ENCODE measurements at regions not wholly inside any gene's neighbourhood (a gene's known extent, or its start where the extent isn't known, plus 50 kb on each side); places are given as distances from the start of the nearest gene placed in this dataset.
A peak's percentile ranks its signal among the peaks of the same experiment; 100 is the strongest.

DNA sequence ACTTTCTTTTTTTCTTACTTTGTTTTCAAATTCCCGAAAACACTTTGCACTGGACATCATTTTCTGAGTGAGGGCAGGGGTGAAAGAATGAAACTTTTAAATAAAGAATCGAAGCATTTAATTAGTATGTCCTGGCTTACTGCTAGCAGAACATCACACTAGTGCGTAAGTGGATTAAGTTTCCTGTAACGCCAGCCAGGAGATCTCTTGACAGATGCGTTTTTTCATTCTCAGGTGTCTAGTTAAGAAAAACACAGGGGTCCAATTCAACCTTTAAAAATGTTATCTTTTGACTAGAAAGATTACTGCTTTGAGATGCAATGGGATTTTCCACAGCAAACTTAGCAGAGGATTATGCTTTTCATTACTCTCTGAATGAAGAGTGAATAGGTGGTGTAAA is 858.8 kb upstream of the EPHA7 start:
- H3K36me3 Mint-ChIP-seq (ENCODE audit: low read depth): no peaks in the 10 kb centered on the region
- H3K4me3 Mint-ChIP-seq (ENCODE audit: unreplicated experiment): no peak overlapping the region
- no peaks in the 10 kb centered on the region for H3K27me3 Mint-ChIP-seq (ENCODE audit: low read depth)
- H3K9me3 Mint-ChIP-seq (ENCODE audit: low read depth): peaks cover 3% of the 10 kb centered on the region
- peaks cover 6% of the 10 kb centered on the region for H3K4me1 Mint-ChIP-seq (ENCODE audit: low read depth)
- TF ChIP-seq, protein P1, sequence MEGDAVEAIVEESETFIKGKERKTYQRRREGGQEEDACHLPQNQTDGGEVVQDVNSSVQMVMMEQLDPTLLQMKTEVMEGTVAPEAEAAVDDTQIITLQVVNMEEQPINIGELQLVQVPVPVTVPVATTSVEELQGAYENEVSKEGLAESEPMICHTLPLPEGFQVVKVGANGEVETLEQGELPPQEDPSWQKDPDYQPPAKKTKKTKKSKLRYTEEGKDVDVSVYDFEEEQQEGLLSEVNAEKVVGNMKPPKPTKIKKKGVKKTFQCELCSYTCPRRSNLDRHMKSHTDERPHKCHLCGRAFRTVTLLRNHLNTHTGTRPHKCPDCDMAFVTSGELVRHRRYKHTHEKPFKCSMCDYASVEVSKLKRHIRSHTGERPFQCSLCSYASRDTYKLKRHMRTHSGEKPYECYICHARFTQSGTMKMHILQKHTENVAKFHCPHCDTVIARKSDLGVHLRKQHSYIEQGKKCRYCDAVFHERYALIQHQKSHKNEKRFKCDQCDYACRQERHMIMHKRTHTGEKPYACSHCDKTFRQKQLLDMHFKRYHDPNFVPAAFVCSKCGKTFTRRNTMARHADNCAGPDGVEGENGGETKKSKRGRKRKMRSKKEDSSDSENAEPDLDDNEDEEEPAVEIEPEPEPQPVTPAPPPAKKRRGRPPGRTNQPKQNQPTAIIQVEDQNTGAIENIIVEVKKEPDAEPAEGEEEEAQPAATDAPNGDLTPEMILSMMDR (IDR thresholded peaks at IDR 0.05): no peak
- no peak overlapping the region for H3K27ac Mint-ChIP-seq (ENCODE audit: unreplicated experiment)
- no peak for DNase-seq (ENCODE audit: low spot score)

DNA sequence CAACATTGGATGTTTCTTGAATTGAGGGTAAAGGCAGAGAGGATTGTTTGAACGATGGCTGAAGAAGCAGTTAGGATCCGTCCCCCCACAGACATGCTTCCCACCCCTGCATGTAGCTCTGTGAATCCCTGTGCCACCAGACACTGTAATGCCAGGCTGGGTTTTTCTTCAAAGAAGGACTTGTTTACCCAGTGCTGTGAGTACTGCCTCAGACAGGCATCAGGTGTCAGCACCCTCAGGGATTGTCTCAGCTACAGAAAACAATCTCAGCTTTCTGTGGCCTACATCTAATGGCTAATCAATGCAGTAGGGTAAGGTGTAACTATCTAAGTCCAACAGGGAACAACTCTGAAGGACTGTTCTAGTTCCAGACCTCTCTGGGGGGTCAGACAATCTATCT is 853.0 kb upstream of the EPHA7 start:
- no peak overlapping the region for H3K4me3 Mint-ChIP-seq (ENCODE audit: unreplicated experiment)
- H3K36me3 Mint-ChIP-seq (ENCODE audit: low read depth): no peaks in the 10 kb centered on the region
- no peaks in the 10 kb centered on the region for H3K27me3 Mint-ChIP-seq (ENCODE audit: low read depth)
- DNase-seq (ENCODE audit: low spot score): no peak
- H3K4me1 Mint-ChIP-seq (ENCODE audit: low read depth): peaks cover 12% of the 10 kb centered on the region
- peaks cover 8% of the 10 kb centered on the region for H3K9me3 Mint-ChIP-seq (ENCODE audit: low read depth)
- H3K27ac Mint-ChIP-seq (ENCODE audit: unreplicated experiment): no peak overlapping the region
- TF ChIP-seq, protein P1 (IDR thresholded peaks at IDR 0.05): no peak

DNA sequence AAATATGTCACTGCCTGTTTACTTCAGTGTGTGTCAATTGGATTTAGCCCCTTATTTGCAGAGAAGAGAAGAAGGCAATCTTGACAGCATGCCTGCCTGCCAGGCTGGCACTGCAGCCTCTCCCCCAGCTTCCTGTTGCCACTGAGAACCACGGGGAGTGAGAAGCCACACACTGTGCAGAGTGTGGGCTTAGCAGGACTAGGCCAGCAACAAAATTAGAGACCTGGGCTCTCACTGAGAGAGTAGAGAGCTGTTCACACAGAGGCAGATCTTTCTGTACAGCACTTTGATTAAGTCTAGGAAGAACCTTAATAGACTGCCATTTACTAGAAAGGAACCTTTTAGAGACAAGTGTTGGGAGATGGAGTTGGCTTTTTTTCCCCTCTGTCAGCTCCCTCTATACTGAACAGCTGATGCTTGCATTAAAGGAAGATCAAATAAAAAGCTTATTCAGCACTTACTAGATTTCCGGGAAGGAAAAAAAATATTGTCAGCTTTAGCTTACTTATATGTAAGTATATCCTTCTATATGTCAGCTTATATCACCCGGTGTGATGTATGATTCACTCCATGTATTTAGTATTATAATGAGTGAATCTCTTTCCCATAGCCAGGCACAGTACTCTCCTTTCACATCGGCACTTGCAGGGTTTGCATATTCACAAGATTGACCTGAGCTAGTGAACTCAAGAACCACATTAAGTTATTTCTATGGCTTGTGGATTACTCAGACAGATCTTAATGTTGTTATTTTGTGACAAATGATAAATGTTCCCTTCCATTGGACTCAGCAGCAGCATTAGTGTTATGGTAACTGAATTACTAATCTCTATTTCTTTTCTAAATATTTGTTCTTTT is 851.0 kb upstream of the EPHA7 start:
- H3K27me3 Mint-ChIP-seq (ENCODE audit: low read depth): no peaks in the 10 kb centered on the region
- H3K36me3 Mint-ChIP-seq (ENCODE audit: low read depth): no peaks in the 10 kb centered on the region
- DNase-seq (ENCODE audit: low spot score): no peak
- H3K27ac Mint-ChIP-seq (ENCODE audit: unreplicated experiment): peak overlapping the region; percentile 55
- TF ChIP-seq, protein P1 (IDR thresholded peaks at IDR 0.05): no peak
- no peak overlapping the region for H3K4me3 Mint-ChIP-seq (ENCODE audit: unreplicated experiment)
- H3K9me3 Mint-ChIP-seq (ENCODE audit: low read depth): peaks cover 13% of the 10 kb centered on the region
- H3K4me1 Mint-ChIP-seq (ENCODE audit: low read depth): peaks cover 12% of the 10 kb centered on the region

DNA sequence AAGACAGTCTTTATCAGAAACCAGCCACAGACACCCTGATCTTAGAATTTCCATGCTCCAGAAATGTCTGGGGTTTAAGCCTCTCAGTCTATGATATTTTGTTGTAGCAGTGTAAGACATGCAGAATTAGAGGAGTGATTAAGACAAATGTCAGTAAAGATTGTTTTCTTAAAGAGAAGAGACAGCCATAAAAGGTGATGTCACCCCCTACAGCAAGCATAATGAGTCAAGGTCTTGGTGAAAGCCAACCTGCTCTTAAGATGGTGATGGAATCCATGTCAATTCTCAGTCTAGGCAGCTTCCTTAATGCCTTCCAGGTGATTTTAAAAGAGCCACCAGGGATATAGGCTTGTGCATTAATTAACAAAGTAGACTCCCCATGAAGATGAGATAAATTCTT is 849.9 kb upstream of the EPHA7 start:
- H3K36me3 Mint-ChIP-seq (ENCODE audit: low read depth): no peaks in the 10 kb centered on the region
- H3K27ac Mint-ChIP-seq (ENCODE audit: unreplicated experiment): no peak overlapping the region
- H3K4me3 Mint-ChIP-seq (ENCODE audit: unreplicated experiment): no peak overlapping the region
- H3K9me3 Mint-ChIP-seq (ENCODE audit: low read depth): peaks cover 13% of the 10 kb centered on the region
- H3K4me1 Mint-ChIP-seq (ENCODE audit: low read depth): peaks cover 12% of the 10 kb centered on the region
- TF ChIP-seq, protein P1 (IDR thresholded peaks at IDR 0.05): no peak
- no peak for DNase-seq (ENCODE audit: low spot score)
- no peaks in the 10 kb centered on the region for H3K27me3 Mint-ChIP-seq (ENCODE audit: low read depth)

DNA sequence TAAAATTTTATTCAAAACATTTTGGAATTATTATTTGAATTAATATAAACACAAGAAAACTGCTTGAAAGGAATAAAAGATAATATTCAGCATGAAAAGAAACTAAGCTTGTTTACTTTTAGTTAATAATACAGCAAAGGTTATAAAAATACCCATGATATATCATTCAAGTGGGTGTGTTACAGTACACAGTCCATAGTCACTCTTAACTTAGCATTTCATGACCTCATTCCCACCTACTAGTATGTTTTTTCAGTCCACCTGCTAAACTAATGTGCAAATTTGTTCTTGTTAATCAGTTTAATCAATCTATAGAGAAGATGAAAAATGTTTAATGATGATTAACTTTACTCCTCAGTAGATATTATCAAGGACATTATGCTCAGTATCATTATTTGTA is 841.4 kb upstream of the EPHA7 start:
- TF ChIP-seq, protein P1 (IDR thresholded peaks at IDR 0.05): no peak
- H3K27ac Mint-ChIP-seq (ENCODE audit: unreplicated experiment): no peak overlapping the region
- no peak overlapping the region for H3K4me3 Mint-ChIP-seq (ENCODE audit: unreplicated experiment)
- H3K36me3 Mint-ChIP-seq (ENCODE audit: low read depth): no peaks in the 10 kb centered on the region
- no peak for DNase-seq (ENCODE audit: low spot score)
- peaks cover 6% of the 10 kb centered on the region for H3K9me3 Mint-ChIP-seq (ENCODE audit: low read depth)
- no peaks in the 10 kb centered on the region for H3K27me3 Mint-ChIP-seq (ENCODE audit: low read depth)
- no peaks in the 10 kb centered on the region for H3K4me1 Mint-ChIP-seq (ENCODE audit: low read depth)

All from chondrocyte (in vitro differentiated cells).